Activated CD4-positive, alpha-beta T cell treated with anti-CD3 and anti-CD28 coated beads, Interleukin-2, amount 50 U/mL, for 24 hours (primary cell): ENCODE measurements at regions not wholly inside any gene's neighbourhood (a gene's known extent, or its start where the extent isn't known, plus 50 kb on each side); places are given as distances from the start of the nearest gene placed in this dataset.

Experiments
- DNase-seq, 2 donors: peaks; one replicate each; pipeline ENCODE4 v3.0.0-alpha.2; 2020; ENCODE audit warnings: low read depth in 1 of 2, low spot score in 1 of 2

DNA sequence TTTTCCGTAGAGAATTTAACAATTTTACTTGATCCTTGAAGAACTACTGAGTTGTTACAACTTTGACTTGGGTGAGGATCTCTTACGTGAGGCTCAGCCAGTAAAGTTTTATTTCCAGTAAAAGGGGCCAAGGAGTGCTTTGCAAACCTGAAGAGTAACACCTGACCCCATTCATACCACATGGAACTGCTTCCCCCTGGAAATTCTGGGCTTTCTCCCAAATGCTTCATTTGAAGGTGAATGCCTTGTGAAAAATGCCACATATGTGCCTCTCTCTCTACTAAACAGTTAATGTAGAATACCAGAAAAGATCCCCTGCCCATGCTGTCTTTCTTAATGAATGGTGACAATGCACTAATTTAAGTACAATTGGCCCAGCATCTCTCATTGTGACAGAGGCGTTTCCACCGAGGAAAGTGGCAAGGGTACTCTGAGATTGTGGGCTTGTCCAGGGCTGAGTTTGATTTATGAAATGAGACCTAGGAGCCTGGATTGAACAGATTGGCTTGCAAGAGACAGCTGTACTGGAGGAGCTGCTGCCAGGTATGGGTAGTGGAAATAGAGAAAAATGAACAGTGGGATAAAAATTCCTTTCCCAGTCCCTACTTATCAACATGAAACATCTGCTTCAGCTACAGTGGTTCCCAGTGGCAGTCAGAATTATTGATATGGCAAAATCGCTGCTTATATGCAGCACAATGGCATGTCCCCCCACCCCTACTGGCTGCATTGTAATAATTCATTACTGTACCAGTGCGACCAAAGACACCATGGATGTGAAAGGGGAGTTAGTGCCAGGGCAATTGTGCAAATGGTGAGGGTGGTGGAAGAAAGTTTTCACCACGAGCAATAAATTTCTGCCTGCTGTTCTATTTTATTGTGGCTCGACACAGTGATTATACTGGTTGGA lies 843.7 kb upstream of the WWC1 start:
- DNase-seq: no peak

DNA sequence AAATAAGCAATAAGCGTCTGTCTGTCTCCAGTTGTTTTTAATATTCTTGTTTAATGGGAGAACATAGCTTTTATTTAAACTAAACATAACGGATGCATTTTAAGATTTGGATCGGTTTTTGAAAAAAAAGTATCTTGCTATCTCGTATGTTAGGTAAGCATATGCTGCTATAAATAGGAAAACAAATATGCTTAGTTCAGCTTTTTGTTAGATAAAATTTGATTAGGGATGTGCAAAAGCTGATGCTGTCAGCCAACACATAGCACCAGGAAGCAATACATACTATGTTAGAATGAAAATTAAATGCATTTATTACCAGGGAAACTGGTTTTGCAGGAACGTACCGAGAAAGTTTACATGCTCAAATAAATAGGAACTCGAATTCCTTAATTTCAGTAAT lies 843.1 kb upstream of the WWC1 start:
- DNase-seq: no peak

DNA sequence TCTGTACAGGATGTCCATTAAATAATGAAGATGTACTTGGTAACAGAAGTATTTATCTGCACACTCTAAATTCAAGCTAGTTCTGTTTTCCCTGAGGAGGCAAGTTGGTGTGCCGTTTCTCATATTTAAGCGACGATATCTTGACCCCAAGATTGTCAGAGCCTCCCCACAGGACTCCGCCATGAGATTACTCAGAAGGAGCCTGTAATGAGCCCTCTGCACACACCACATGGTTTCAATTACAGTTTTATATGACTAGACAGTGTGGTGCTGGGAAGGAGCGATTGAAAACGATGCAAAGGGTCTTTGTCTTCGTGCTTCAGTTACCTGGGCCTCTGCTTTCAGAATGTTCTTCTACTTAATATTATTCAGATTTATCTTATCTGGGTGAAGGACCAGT lies 840.4 kb upstream of the WWC1 start:
- DNase-seq: no peak

DNA sequence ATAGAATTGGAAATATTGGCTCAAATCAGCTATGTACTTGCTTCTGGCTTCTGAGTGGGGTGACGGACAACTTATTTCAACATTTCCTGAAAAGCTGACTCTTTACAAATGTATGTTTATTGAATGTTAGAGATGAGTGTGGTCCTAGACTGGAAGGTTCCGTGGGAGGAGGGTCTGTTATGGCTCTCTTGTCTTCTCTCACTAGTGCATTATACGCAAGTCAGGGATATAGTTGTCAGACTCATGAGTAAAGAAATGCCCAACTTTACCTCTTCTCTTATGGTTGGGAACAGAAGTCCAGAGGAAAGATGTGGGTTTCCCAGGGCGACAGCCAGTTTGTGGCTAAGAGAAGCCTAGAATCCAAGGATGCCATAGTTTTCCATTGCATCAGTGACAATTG lies 839.3 kb upstream of the WWC1 start:
- DNase-seq: no peak

DNA sequence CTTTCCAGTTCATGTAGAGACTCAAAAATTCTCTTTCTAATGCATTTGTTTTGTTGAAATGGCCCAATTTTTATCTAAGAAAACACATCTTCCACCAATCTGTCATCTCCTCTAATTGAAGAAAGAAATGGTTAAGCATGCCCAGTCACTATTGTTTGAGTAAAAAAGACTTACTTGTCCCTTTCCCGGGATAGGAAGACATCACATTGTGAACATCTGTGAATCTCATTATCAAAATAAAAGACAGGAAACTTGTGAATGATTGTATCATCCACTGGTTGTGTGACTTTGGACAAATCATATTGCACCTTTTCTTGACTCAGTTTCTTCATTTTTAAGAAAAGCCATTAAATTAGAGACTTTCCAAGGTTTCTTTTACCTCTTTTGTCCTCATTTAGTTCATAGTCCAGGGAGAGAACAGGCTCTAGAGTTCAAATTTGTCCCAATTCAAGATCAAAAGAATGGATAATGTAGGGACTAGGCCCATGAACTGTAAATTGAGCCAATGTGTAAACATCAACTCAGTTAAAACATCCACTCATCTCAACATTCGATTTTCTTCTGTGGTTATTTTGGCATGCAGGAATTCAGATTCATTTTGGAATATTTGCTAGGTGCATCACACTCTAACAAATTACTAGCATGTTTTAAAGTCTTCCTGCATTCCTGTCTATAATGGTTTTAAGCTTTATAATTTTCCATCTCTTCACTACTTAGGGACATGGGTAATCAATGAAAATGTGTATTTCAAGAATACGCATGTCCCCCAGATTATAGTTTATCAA lies 838.0 kb upstream of the WWC1 start:
- no peak for DNase-seq

DNA sequence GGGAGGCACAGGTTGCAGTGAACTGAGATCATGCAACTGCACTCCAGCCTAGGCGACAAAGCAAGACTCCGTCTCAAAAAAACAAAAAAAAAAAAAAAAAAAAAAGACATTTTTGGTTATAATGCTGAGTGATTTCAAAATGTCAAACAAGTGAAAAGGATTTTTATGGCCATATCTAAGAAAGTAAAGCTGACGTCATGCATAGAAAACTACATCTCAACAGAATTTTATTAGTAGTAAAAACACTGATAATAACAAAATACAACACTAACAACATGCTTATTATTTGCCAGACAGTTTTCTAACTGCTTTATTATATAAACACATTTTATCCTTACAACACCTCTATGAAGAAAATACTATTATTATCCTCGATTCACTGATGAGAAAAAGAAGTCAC lies 833.0 kb upstream of the WWC1 start:
- no peak for DNase-seq

DNA sequence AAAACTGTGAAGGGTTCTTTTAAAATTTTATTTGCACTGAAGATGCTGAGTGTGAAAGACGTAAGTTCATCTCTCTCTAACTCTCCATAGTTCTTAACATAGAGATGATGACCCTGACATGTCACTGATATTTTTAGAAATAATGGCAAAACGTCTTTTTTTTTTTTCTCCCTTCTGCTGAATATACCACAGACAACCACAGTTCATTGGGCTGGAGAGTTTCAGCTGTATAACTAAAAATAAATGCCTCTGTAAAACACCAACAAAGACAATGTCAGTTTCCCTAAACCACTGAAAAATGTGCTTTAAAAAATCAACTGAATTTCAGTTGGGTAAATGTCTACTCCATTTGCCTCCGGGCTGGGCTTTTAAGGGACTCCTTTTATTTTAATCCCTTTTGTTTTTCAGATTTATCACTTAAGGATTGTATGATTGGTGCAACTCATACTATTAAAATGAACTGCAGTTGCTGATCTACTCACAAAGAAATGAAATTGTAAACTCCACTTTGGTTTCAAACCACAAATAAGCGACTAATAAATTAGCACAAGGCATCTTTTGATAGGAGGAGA lies 830.9 kb upstream of the WWC1 start:
- DNase-seq: no peak

DNA sequence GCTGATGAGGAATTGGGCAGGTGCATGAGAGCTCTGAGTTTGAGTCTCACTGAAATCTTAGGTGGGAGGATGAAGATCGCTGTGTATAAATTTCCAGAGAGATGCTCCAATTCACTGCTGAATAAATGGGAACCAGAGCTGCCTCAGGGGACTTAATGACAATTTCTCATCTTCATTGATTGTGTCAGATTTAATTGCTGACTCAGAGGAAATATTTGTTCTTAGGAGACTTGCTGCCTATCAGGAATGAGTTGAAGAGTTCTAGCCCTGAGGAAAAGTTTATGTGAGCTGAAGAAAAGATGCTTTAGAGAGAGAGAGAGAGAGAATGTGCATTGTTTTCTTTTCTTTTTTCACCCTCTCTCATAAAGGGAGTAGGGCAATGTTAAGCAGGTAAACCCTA lies 827.5 kb upstream of the WWC1 start:
- DNase-seq: no peak

DNA sequence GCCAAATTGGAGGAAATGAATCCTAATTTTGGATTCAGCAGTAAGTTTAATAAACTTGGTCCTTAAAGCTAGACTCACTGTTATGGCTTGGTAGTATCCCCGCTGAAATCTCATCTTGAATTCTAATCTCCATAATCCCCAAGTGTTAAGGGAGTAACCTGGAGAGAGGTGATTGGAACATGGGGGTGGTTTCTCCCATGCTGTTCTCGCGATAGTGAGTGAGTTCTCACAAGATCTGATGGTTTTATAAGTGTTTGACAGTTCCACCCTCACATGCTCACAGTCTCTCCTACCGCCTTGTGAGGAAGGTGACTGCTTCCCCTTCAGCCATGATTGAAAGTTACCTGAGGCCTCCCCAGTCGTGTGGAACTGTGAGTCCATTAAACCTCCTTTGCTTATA lies 824.5 kb upstream of the WWC1 start:
- no peak for DNase-seq

DNA sequence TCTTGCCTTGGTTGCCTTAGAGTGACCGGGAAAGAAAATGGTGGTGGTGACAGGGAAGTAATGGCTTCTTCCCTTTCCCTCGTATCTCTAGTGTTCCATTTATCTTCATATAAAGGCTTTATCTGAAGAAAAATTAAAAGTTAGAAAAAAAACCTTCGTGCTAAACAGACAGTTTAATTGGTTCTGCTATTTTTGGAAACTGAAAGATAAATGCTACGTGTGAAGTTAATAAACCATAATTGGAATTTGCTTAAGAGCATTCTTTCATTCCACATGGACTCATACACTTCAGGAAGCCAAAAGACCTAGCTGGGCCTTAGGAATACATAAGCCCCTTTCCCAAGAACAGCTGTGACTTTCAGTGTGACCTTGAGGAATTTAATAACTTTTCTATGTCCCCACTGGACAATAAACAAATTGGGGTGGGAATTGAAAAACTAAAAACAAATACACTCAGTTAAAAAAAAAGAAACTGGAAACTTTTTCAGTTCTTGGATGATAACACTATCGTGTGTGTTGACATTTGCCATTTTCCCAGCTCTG lies 818.8 kb upstream of the WWC1 start:
- DNase-seq: no peak

DNA sequence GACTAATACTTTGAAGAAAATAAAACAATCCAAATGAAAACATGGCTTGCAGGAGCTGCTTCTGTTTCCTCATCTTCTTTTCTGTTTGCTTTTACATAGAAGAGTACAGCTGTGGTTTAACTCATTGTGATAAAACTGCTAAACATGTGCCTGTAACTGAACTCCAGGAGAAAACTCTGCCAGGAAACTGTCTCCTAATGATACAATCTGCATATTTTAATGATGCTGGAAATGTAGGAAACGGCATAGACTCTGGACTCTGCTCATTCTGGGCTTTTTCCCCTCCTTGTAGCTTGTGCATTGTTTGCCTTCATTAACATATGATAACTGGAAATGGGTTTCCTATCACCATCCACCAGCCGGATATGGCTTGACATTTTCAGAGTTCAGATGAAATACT lies 813.3 kb upstream of the WWC1 start:
- DNase-seq: no peak

DNA sequence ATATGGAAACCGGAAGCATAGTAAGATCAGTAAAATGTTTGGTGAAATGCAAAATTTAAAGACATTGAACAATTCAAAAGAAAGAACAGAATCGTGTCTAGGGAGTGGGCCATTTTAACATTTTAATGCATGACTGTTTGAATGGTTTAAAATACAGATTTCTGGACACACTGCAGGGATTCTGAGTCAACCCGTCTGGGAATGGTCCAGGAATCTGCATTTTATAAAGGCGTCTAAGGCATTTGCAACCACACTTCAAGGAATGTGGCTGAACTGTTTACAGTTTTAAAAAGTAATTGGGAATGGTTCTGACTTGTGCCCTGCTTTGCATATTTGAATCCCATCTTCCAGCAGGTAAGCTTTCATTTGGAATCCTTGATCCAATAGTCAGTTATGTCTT lies 811.7 kb upstream of the WWC1 start:
- no peak for DNase-seq

DNA sequence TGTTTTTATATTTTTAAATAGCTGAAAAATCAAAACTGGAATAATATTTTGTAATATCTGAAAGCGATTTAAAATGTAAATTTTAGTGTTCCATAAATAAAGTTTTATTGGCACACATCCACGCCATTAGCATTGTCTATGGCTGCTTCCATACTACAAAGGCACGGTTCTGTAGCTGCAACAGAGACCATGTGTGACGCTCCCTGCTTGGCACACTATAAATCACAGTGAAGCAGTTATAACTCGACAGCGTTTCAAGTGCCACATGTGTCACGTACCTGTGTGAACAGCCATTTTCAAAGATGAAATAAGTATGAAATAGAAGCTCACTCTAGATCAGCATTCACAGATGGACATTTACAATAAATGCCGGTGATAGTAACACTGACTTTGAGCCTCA lies 810.1 kb upstream of the WWC1 start:
- DNase-seq: no peak

DNA sequence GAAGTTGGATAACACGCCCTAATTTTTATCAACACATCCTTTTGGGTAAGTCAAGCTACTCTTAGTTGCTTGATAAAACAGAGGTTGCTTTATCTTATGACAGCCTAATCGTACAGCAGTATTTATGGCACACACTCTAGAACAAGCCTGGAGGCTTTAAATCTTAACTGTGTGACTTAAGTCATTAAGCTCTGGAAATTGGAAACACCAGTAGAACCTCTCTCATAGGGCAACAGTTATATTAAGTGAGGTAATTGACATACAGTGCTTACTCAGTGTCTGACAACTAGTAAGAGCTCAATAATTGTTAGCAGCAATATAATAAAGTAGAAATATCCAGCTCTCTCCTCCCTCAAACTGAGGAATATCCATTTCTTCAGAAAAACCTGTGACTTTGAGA lies 808.9 kb upstream of the WWC1 start:
- no peak for DNase-seq

DNA sequence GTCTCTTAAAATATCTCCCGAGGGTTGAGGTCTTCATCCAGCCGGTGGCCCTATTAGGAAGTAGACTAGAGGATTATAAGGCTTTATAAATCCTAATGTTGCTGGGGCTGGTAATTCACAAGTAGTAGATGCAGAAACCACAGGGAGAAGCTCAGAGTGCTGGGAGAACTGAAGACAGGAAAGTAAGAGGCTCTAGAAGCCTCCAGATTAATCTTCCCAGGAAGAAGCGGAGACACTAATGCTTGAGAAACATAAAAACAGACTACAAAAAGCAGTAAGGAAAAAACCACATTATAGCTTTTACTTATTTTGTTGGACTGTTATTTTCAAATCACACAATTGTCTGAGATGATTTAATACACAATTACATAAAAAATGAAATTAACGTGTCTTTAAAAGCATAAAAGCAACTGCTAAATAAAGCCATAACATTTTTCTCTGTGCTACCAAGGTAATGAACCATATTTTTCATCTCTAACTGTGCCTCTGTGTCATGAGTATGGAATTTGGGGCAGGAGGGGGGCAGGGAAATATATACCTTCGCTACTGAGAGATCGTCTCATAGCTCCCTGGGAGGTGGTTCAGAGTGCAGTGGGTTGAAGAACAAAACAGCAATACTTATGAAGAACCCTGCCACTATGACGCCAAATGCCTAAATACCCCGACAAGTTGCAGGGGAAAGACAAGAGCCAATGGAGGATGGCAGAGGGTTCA lies 806.2 kb upstream of the WWC1 start:
- DNase-seq: no peak

DNA sequence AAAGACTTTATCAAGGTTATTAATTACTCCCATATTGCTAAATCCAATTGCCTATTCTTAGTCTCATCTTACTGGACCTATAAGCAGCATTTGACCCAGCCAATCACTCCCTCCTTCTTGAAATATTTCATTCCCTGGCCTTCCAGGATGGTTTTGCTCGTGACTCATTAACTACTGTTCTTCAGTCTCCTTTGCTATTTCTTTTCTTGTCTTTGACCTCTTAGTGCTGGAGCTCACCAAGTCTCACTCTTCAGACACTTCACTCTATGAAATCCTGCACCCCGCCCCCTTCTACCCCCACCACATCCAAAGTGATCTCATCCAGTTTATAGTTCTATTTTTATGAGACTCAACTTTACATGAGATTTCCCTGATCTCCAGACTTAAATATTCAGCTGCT lies 803.1 kb upstream of the WWC1 start:
- DNase-seq: no peak

DNA sequence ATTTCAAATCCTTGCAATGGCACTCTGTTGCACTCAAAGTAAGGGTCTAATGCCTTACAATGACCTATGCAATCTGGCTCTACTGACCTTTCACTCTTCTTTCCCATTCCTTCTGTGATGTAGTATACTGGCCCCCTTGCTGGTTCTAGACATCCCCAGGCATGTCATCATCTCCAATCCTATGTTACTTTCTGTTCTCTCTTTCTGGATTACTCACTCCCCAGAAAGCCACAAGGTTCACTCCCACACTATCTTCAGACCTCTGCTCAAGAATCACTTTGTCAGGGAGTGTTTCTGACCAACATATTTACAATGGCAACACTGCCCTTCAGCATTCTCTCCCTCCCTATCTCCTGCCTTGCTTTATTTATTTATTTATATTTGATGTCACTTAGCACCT lies 802.2 kb upstream of the WWC1 start:
- DNase-seq: no peak

DNA sequence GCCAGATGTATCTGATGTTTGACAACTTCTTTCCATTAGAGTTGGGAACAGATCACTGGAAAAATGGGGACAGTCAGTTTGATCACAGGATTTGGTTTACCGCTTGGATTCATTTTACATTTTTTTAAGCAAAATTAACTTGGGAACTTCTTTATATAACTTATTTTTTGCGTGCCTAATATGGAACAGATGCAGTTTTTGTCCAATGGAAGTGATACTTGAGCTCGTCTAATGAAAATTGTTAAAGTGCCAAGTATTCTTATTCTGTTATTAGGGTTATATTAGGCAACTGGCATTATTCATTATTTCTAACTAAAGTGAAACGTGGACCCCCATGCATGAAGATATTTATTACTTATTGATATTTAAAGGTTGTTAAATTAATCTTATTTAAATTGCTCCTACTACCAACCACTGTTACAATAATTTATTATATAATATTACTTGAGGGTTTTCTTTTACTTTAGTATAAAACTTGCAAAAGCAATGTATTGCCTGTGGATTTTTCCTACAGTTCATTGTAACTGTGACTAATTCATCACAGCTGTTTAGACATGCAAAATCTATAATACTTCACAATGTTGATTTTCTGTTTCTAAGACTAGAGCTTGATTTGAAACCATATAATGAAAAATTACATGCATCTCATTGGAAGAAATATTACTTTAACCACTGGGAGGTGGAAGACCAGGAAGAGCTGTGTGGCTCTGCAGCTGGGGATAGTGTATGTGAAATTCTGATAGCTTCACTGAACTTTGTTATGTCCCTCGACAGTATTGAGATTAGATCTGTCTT lies 787.3 kb upstream of the WWC1 start:
- no peak for DNase-seq

DNA sequence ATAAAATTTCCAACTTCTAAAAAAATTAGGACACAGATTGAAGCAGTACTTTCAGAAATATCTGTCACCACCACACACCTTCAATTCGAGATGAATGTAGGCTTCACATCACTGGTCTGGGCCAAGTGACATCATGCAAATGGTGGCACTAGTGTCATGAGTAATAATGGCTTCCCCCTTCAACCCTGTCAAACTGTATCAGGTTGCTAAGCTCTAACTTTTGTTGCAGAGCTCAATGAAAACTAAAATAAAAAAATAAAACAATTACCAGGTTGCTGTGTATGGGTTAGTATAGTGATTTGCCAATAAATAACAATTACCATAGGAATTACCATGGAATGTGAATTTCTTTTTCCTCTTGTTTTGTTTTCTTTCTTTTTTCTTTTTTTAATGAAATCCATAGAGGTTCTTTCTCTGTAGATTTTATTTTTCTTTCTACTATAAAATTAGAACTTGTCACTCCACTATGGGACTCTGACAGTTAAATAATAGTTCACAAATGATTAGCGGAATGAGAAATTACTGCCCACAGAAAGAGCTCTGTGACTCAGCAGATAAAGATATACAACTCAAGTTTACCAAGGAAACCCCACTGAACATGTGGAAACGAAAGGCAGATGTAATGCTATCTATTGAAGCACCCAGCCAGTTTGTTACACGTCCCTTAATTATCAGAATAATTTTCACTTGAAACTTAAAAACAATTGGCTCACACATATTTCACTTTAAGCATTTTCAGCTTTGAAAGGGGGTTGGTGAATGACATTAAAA lies 783.8 kb upstream of the WWC1 start:
- no peak for DNase-seq

DNA sequence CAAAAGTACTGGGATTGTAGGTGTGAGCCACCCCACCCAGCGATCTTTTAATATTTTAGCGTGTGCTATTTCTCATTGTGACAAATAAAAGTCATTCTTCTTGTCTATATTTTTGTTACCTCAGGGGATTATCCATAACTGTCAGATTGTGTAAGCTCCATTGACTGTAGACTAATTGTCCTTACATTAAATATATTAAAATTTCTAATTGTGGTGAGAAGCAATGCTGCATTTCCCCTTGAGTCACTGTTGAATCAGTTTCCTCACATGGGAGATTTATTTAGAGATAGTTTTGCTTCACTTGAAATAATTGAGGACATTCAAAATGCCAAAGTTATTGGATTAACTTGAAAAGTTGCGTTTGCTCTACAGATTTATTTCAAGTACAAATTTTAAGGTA lies 782.4 kb upstream of the WWC1 start:
- DNase-seq: no peak
